C1 segment of cervical spinal cord (tissue), 14 donors: ENCODE measurements at regions not wholly inside any gene's neighbourhood (a gene's known extent, or its start where the extent isn't known, plus 50 kb on each side); places are given as distances from the start of the nearest gene placed in this dataset.
"Not testable (repeated sequence)": the region's sequence is repeated elsewhere in the genome, so short reads cannot be mapped to it uniquely, and the experiment has no call there.

Experiments used
- DNase-seq, 14 donors: peaks; one replicate each; lab custom pipeline; 2025; lab: John Stamatoyannopoulos, UW

- no peak for DNase-seq
These were observed 596.0 kb downstream of the SLC16A7 start for GRCh38 chr12:60191676-60192359.

GRCh38 chr12:60194678-60195077, 598.8 kb downstream of the SLC16A7 start:
- no peak for DNase-seq

- DNase-seq, result no peak
These were observed 599.7 kb downstream of the SLC16A7 start for GRCh38 chr12:60195483-60195882.

GRCh38 chr12:60196366-60196765, 600.5 kb downstream of the SLC16A7 start:
- no peak for DNase-seq

- no peak for DNase-seq
These were observed 601.8 kb downstream of the SLC16A7 start for GRCh38 chr12:60197589-60197988.

- DNase-seq, result no peak
These were observed 606.1 kb downstream of the SLC16A7 start for GRCh38 chr12:60201891-60202290.

GRCh38 chr12:60205500-60205899, 609.7 kb downstream of the SLC16A7 start:
- no peak for DNase-seq

GRCh38 chr12:60209521-60209920, 613.7 kb downstream of the SLC16A7 start:
- DNase-seq, result no peak

GRCh38 chr12:60209933-60210332, 614.1 kb downstream of the SLC16A7 start:
- no peak for DNase-seq

GRCh38 chr12:60210756-60211155, 614.9 kb downstream of the SLC16A7 start:
- DNase-seq, result no peak

GRCh38 chr12:60211244-60211643, 615.4 kb downstream of the SLC16A7 start:
- no peak for DNase-seq

- no peak for DNase-seq
These were observed 616.6 kb downstream of the SLC16A7 start for GRCh38 chr12:60212159-60213000.

GRCh38 chr12:60213272-60213671, 617.4 kb downstream of the SLC16A7 start:
- not testable (repeated sequence) for DNase-seq

GRCh38 chr12:60216226-60216625, 620.4 kb downstream of the SLC16A7 start:
- no peak for DNase-seq

GRCh38 chr12:60223242-60223641, 627.4 kb downstream of the SLC16A7 start:
- no peak for DNase-seq

GRCh38 chr12:60225216-60226000, 629.6 kb downstream of the SLC16A7 start:
- DNase-seq, result no peak

GRCh38 chr12:60227916-60228315, 632.1 kb downstream of the SLC16A7 start:
- DNase-seq, result no peak

GRCh38 chr12:60230056-60230455, 634.2 kb downstream of the SLC16A7 start:
- DNase-seq, result no peak

- DNase-seq, result no peak
These were observed 635.5 kb downstream of the SLC16A7 start for GRCh38 chr12:60231303-60231702.

GRCh38 chr12:60231976-60232907, 636.4 kb downstream of the SLC16A7 start:
- DNase-seq, result no peak

GRCh38 chr12:60234611-60235195, 638.9 kb downstream of the SLC16A7 start:
- DNase-seq, result not testable (repeated sequence)
